ENCODE measurements at regions not wholly inside any gene's neighbourhood (a gene's known extent, or its start where the extent isn't known, plus 50 kb on each side); places are given as distances from the start of the nearest gene placed in this dataset.

- TF ChIP-seq CTCF (IDR thresholded peaks at IDR 0.05) (no peak), POLR2A (IDR thresholded peaks at IDR 0.05) (no peak)
These were observed 1019.5 kb upstream of the SEMA6A start for GRCh38 chr5:117594166-117594565.

Data from Peyer's patch (tissue), 4 donors.